OCI-LY3 (cell line): ENCODE measurements at regions not wholly inside any gene's neighbourhood (a gene's known extent, or its start where the extent isn't known, plus 50 kb on each side); places are given as distances from the start of the nearest gene placed in this dataset.

Experiments
- H2AFZ ChIP-seq: fragments of 200-600, 300-600 bp; shearing (Covaris generic); 2 replicates; pipeline ENCODE4 v1.6.0; 2014; ENCODE audit warnings: antibody characterized with exemption, low read depth, low read length
- H3K27ac ChIP-seq: fragments of 200-600, 300-600 bp; sonication (generic); 2 replicates; pipeline ENCODE4 v1.5.1; 2014; ENCODE audit warnings: mild to moderate bottlenecking, low read length, moderate library complexity, mixed read lengths
- H3K27me3 ChIP-seq: fragments of 200-600, 300-600 bp; sonication (generic); 2 replicates; pipeline ENCODE4 v1.6.1; 2014; ENCODE audit warnings: low read depth, low read length, mixed read lengths
- H3K36me3 ChIP-seq: fragments of 200-600, 300-600 bp; sonication (generic); replicated peaks from 2 replicates; pipeline ENCODE3; 2014; ENCODE audit warnings: low read depth, low read length, mixed read lengths
- H3K4me1 ChIP-seq: fragments of 300-600, 200-600 bp; sonication (generic); 2 replicates; pipeline ENCODE4 v1.6.1; 2014; ENCODE audit warnings: low read length, mixed read lengths
- H3K4me2 ChIP-seq: fragments of 200-600, 300-600 bp; sonication (generic); 2 replicates; pipeline ENCODE4 v1.6.1; 2014; ENCODE audit warnings: low read length, mixed read lengths
- H3K4me3 ChIP-seq: fragments of 300-600, 200-600 bp; sonication (generic); 2 replicates; pipeline ENCODE4 v1.5.1; 2014; ENCODE audit warnings: antibody characterized with exemption, mild to moderate bottlenecking, low read length, moderate library complexity
- H3K79me2 ChIP-seq: fragments of 300-600, 200-600 bp; shearing (Covaris generic); 2 replicates; pipeline ENCODE4 v1.6.1; 2014; ENCODE audit warnings: mild to moderate bottlenecking, low read length, mixed read lengths
- H3K9ac ChIP-seq: fragments of 300-600, 200-600 bp; shearing (Covaris generic); 2 replicates; pipeline ENCODE4 v1.6.0; 2014; ENCODE audit warnings: mild to moderate bottlenecking, low read length, moderate library complexity
- H3K9me3 ChIP-seq: fragments of 200-600, 300-600 bp; shearing (Covaris generic); 2 replicates; pipeline ENCODE4 v1.6.1; 2014; ENCODE audit warnings: low read length, mixed read lengths; ENCODE audit not compliant: insufficient read depth
- H4K20me1 ChIP-seq: fragments of 200-600, 300-600 bp; sonication (generic); 2 replicates; pipeline ENCODE4 v1.6.1; 2016; ENCODE audit warnings: low read length, mixed read lengths; ENCODE audit not compliant: insufficient read depth
- EZH2phosphoT487 ChIP-seq: fragments of 200-600 bp; shearing (Covaris generic); IDR thresholded peaks from 2 replicates; pipeline ENCODE4 v1.6.1; 2018; ENCODE audit warnings: antibody characterized with exemption, mixed run types, low read depth
- TF ChIP-seq, protein P1 (sequence below): fragments of 200-600, 300-600 bp; sonication (generic); IDR thresholded peaks from 2 replicates; pipeline ENCODE4 v1.5.1; 2014; ENCODE audit warnings: antibody characterized with exemption, low read length, low read depth

DNA sequence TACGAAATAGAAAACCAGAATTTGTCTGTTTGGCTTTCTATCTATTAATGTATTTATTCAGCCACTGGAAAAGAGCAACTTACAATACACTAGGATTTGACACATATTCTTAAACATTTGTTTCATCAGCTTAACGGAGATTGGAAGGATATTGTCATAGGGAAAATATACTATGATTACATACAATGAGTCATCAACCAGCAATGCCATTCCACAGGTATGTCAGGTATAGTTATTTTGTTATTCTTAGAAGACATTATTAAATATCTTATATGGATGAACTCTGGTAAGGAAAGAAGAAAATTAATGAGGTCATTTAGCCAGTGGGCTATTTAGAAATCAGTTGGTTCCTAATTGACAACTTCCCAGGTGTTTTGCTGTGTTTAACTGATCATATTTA, 926.6 kb downstream of the STIM2 start:
- no peaks in the 10 kb centered on the region for H3K27me3 ChIP-seq
- no peaks in the 10 kb centered on the region for H3K9me3 ChIP-seq
- no peak overlapping the region for H2AFZ ChIP-seq
- H3K4me3 ChIP-seq, result no peak overlapping the region
- no peak for TF ChIP-seq EZH2phosphoT487
- TF ChIP-seq, protein P1, sequence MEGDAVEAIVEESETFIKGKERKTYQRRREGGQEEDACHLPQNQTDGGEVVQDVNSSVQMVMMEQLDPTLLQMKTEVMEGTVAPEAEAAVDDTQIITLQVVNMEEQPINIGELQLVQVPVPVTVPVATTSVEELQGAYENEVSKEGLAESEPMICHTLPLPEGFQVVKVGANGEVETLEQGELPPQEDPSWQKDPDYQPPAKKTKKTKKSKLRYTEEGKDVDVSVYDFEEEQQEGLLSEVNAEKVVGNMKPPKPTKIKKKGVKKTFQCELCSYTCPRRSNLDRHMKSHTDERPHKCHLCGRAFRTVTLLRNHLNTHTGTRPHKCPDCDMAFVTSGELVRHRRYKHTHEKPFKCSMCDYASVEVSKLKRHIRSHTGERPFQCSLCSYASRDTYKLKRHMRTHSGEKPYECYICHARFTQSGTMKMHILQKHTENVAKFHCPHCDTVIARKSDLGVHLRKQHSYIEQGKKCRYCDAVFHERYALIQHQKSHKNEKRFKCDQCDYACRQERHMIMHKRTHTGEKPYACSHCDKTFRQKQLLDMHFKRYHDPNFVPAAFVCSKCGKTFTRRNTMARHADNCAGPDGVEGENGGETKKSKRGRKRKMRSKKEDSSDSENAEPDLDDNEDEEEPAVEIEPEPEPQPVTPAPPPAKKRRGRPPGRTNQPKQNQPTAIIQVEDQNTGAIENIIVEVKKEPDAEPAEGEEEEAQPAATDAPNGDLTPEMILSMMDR, result no peak
- no peaks in the 10 kb centered on the region for H4K20me1 ChIP-seq
- no peak overlapping the region for H3K4me2 ChIP-seq
- H3K79me2 ChIP-seq, result no peaks in the 10 kb centered on the region
- no peaks in the 10 kb centered on the region for H3K36me3 ChIP-seq
- no peak overlapping the region for H3K9ac ChIP-seq
- H3K27ac ChIP-seq, result no peak overlapping the region
- no peaks in the 10 kb centered on the region for H3K4me1 ChIP-seq

DNA sequence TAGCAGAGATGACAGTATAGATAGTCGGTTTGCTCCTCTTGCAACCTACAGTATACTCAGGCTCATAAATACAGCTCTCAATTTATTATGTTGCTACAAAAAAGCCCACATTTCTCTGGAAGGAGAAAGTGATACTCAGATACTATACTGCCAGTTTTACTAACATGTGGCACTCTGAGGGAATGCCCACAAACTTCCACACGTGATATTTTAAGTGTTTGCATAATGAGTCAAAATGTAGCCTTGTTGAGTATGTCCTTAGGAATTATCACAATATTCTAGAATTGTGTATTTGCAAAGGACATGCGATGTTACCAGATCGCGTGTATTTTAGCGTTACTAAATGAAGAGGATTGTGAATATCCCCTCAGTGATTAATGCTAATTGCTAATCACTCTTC, 929.1 kb downstream of the STIM2 start:
- TF ChIP-seq, protein P1, result no peak
- TF ChIP-seq EZH2phosphoT487, result no peak
- no peak overlapping the region for H3K4me3 ChIP-seq
- no peaks in the 10 kb centered on the region for H4K20me1 ChIP-seq
- no peak overlapping the region for H3K4me2 ChIP-seq
- no peaks in the 10 kb centered on the region for H3K27me3 ChIP-seq
- H2AFZ ChIP-seq, result no peak overlapping the region
- peaks cover 4% of the 10 kb centered on the region for H3K4me1 ChIP-seq
- H3K36me3 ChIP-seq, result no peaks in the 10 kb centered on the region
- H3K9me3 ChIP-seq, result no peaks in the 10 kb centered on the region
- no peaks in the 10 kb centered on the region for H3K79me2 ChIP-seq
- H3K9ac ChIP-seq, result no peak overlapping the region
- H3K27ac ChIP-seq, result no peak overlapping the region

DNA sequence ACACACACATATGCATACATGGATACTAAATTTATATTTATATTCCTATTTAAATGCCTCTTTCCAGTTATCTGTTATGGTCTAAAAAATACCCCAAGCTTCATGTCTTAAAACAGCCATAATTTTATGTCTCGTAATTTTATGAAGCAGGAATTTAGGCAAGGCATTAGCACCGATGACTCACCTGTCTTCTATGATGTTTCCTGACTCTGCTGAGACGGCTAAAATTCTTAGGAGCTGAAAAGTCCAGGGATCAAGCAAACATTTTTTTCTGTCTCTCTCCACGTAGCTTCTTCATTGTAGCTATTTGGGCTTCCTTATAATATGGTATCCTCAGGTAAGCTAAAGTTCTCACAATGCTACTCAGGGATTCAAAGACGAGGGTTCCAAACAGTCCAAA, 930.3 kb downstream of the STIM2 start:
- Histone ChIP-seq H3K9ac (no peak overlapping the region), H3K27ac (no peak overlapping the region), H3K9me3 (no peaks in the 10 kb centered on the region), H4K20me1 (no peaks in the 10 kb centered on the region), H3K79me2 (no peaks in the 10 kb centered on the region), H3K4me2 (no peak overlapping the region), H2AFZ (no peak overlapping the region), H3K36me3 (no peaks in the 10 kb centered on the region), H3K27me3 (no peaks in the 10 kb centered on the region), H3K4me3 (no peak overlapping the region), H3K4me1 (peaks cover 4% of the 10 kb centered on the region)
- TF ChIP-seq, protein P1, result no peak
- no peak for TF ChIP-seq EZH2phosphoT487

DNA sequence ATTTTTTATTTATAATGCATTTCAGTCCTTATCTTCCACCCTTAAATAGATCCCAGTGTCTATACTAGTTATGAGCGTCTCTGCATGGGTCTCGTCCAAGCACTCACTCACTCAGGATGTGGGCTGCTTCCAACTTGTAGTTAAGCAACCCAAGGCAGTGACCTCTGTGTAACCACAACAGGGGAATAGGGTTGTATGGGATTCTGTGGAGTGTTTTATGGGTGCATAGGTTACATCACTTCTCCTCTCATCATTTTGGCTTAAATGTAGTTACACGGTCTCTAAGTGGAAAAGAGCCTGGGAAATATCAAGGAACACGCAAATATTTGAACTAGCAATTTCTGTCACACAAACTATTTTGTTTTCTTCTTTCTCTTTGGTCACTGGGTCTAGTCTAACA, 931.0 kb downstream of the STIM2 start:
- Histone ChIP-seq H3K4me2 (no peak overlapping the region), H3K36me3 (no peaks in the 10 kb centered on the region), H3K4me1 (peaks cover 4% of the 10 kb centered on the region), H3K79me2 (no peaks in the 10 kb centered on the region), H3K27me3 (no peaks in the 10 kb centered on the region), H2AFZ (no peak overlapping the region), H3K4me3 (no peak overlapping the region), H3K9ac (no peak overlapping the region), H3K27ac (no peak overlapping the region), H4K20me1 (no peaks in the 10 kb centered on the region), H3K9me3 (no peaks in the 10 kb centered on the region)
- TF ChIP-seq, protein P1, result no peak
- no peak for TF ChIP-seq EZH2phosphoT487
